PFSK-1 (cell line): ENCODE measurements at regions not wholly inside any gene's neighbourhood (a gene's known extent, or its start where the extent isn't known, plus 50 kb on each side); places are given as distances from the start of the nearest gene placed in this dataset.

ENCODE experiments used
- POLR2AphosphoS5 ChIP-seq: IDR thresholded peaks from 2 replicates; pipeline ENCODE4 v1.6.1; 2012; ENCODE audit warnings: low read depth, mild to moderate bottlenecking, control low read depth, low read length, moderate library complexity
- REST ChIP-seq, 2 experiments: IDR thresholded peaks; 2 replicates each; pipeline versions ENCODE4 v1.6.1 to v1.8.0; 2011 to 2012; ENCODE audit warnings: low read depth in 2 of 2, low read length in 2 of 2, control low read depth in 1 of 2, inconsistent platforms in 1 of 2, mild to moderate bottlenecking in 1 of 2, moderate library complexity in 1 of 2; ENCODE audit not compliant: insufficient read depth in 1 of 2
- TAF1 ChIP-seq: IDR thresholded peaks from 2 replicates; pipeline ENCODE4 v1.6.1; 2012; ENCODE audit warnings: low read length, control low read depth, borderline replicate concordance; ENCODE audit not compliant: insufficient read depth

GRCh38 chr1:65615859-65616258, 176.8 kb upstream of the PDE4B start:
- TF ChIP-seq TAF1 (no peak), POLR2AphosphoS5 (no peak), REST (IDR thresholded peaks at IDR 0.05; ENCODE audit: insufficient read depth in 1 of 2, low read depth in 2 of 2, low read length in 2 of 2) (no peak)
